Activated naive CD8-positive, alpha-beta T cell (primary cell): ENCODE measurements at regions not wholly inside any gene's neighbourhood (a gene's known extent, or its start where the extent isn't known, plus 50 kb on each side); places are given as distances from the start of the nearest gene placed in this dataset.
"Not testable (repeated sequence)": the region's sequence is repeated elsewhere in the genome, so short reads cannot be mapped to it uniquely, and the experiment has no call there.

Source experiments
- H3K27ac Mint-ChIP-seq: one replicate; pipeline ENCODE4 v1.8.0; 2021; ENCODE audit warnings: mixed read lengths
- H3K27me3 Mint-ChIP-seq: one replicate; pipeline ENCODE4 v1.8.0; 2021; ENCODE audit warnings: mixed read lengths
- H3K36me3 Mint-ChIP-seq: one replicate; pipeline ENCODE4 v1.8.0; 2021; ENCODE audit warnings: mixed read lengths
- H3K4me1 Mint-ChIP-seq: one replicate; pipeline ENCODE4 v1.8.0; 2021; ENCODE audit warnings: low read depth, mixed read lengths
- H3K4me3 Mint-ChIP-seq: one replicate; pipeline ENCODE4 v1.8.0; 2021; ENCODE audit warnings: mild to moderate bottlenecking, mixed read lengths
- H3K9me3 Mint-ChIP-seq: one replicate; pipeline ENCODE4 v1.8.0; 2021; ENCODE audit warnings: low read depth, mixed read lengths

DNA sequence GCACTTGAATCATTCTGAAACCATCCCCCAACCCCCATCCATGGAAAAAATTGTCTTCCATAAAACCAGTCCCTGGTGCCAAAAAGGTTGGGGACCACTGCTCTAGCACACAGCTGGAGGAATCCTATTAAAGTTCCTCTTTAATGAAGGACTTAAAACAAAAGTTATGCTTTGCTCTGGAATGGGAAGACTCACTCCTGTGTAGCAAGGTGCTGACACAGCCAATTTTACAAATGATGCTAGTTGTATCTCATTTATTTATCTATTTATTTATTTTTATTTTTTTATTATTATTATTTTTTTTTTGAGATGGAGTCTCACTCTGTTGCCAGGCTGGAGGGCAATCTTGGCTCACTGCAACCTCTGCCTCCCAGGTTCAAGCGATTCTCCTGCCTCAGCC is 58.9 kb upstream of the NDUFV2 start:
- Mint-ChIP-seq H3K36me3 (no peaks in the 10 kb centered on the region), H3K4me1 (no peaks in the 10 kb centered on the region), H3K27ac (no peak overlapping the region), H3K4me3 (no peak overlapping the region), H3K27me3 (no peaks in the 10 kb centered on the region), H3K9me3 (no peaks in the 10 kb centered on the region)

DNA sequence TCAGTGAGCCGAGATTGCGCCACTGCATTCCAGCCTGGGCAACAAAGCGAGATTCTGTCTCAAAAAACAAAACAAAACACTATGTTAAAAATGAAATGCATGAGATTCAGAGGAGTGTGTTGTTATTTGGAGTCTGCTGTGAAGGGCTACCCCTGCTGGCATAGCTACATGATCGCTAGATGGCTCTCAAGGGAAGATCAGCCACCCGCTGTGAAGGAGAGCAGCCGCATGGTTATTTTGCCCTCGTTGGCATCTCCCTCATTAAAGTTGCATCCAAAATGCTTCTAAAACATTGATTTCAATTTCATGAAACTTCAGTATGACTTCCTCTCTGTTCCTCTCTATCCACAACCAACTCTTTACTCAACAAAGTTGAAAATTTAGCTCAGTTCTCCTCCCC is 54.8 kb upstream of the NDUFV2 start:
- no peaks in the 10 kb centered on the region for H3K36me3 Mint-ChIP-seq
- no peaks in the 10 kb centered on the region for H3K27me3 Mint-ChIP-seq
- no peak overlapping the region for H3K27ac Mint-ChIP-seq
- H3K9me3 Mint-ChIP-seq: peaks cover 10% of the 10 kb centered on the region
- no peak overlapping the region for H3K4me3 Mint-ChIP-seq
- no peaks in the 10 kb centered on the region for H3K4me1 Mint-ChIP-seq

DNA sequence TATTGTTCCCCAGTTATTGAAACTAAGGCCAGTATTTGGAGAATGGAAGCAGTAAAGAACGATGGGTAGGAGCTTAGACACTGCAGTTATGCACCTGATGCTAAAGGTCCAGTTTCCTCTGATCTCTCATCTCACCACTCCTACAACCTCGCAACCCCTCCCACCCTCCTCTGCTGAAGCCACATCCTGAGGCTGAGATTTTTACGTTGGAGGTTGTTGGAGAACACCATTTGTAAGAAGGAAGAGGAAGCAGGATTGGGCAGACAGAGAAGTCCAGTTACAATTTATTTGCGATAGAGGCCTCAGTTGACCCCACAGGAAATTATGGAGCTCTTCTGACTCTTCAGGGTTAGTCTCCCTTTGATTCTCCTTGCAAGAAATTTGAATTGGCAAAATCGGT is 54.3 kb upstream of the NDUFV2 start:
- Mint-ChIP-seq H3K27ac (no peak overlapping the region), H3K27me3 (no peaks in the 10 kb centered on the region), H3K4me1 (no peaks in the 10 kb centered on the region), H3K4me3 (no peak overlapping the region), H3K9me3 (peaks cover 15% of the 10 kb centered on the region), H3K36me3 (peaks cover 4% of the 10 kb centered on the region)

DNA sequence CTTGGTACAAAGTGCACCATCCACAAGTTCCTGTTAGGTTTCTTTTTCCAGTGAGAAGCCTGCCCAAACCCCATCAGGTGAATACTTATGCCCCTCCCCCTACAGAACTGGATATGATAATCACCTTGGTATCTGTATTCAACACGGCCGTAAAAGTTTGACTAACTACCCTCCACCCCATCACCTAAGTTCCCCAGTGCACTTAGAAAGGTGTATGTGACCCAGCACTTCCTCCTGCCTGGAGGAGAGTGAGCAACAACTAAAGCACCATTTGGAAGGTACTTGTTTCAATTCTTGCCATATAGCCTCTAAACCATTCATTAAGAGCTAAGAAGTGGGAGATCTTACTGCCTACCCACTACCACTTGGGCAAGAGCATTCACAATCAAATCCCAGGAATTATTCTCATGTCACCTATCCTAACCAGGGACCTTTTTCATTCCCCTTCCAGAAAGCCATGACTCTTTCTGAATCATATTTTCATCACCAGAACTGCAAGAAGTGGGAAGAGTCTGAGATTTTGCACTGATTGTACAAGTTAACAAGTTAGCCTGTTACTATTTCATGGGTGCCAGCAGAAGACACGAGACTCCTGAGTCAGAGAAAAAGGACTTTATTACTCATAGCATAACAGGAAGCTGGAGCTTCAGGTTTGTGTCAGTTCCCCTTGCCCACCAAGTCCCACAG is 53.5 kb upstream of the NDUFV2 start:
- no peak overlapping the region for H3K4me3 Mint-ChIP-seq
- H3K27me3 Mint-ChIP-seq: no peaks in the 10 kb centered on the region
- H3K9me3 Mint-ChIP-seq: peaks cover 15% of the 10 kb centered on the region
- peaks cover 4% of the 10 kb centered on the region for H3K36me3 Mint-ChIP-seq
- no peaks in the 10 kb centered on the region for H3K4me1 Mint-ChIP-seq
- no peak overlapping the region for H3K27ac Mint-ChIP-seq

DNA sequence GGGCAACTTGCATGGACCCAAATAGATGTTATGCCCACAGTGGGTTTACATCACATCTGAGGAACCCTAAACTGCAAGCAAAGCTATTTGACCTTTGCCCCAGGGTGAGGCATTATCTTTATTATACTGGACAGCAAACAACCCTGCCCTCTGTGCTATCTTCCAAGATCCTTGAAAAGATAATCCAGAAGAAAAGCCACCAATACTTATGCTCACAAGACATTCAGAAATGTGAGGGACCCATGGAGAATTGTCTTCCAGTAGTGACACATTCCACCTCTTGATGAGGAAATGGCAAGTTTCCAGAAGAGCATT is 53.0 kb upstream of the NDUFV2 start:
- peaks cover 4% of the 10 kb centered on the region for H3K36me3 Mint-ChIP-seq
- no peaks in the 10 kb centered on the region for H3K4me1 Mint-ChIP-seq
- H3K4me3 Mint-ChIP-seq: no peak overlapping the region
- no peaks in the 10 kb centered on the region for H3K27me3 Mint-ChIP-seq
- H3K27ac Mint-ChIP-seq: no peak overlapping the region
- H3K9me3 Mint-ChIP-seq: peaks cover 15% of the 10 kb centered on the region

- H3K27ac Mint-ChIP-seq, H3K27me3 Mint-ChIP-seq, H3K4me3 Mint-ChIP-seq, H3K36me3 Mint-ChIP-seq, H3K4me1 Mint-ChIP-seq: not testable (repeated sequence)
- H3K9me3 Mint-ChIP-seq: peaks cover 15% of the 10 kb centered on the region
Observed at GRCh38 chr18:9050628-9051284, 51.7 kb upstream of the NDUFV2 start.
